Kidney epithelial cell (primary cell): ENCODE measurements at regions not wholly inside any gene's neighbourhood (a gene's known extent, or its start where the extent isn't known, plus 50 kb on each side); places are given as distances from the start of the nearest gene placed in this dataset.

Experiments used
- DNase-seq: peaks from one replicate; pipeline ENCODE4 v3.0.0-alpha.2; 2010; ENCODE audit warnings: low read depth
- H3K27me3 ChIP-seq: 2 replicates; pipeline ENCODE4 v1.6.0; 2011; ENCODE audit warnings: low read length; ENCODE audit not compliant: control insufficient read depth, insufficient read depth
- H3K36me3 ChIP-seq: 2 replicates; pipeline ENCODE4 v1.5.1; 2011; ENCODE audit warnings: low read length; ENCODE audit not compliant: control insufficient read depth, insufficient read depth
- H3K4me3 ChIP-seq: 2 replicates; pipeline ENCODE4 v1.5.1; 2011; ENCODE audit warnings: low read depth, mild to moderate bottlenecking, control low read depth, low read length
- TF ChIP-seq, protein P1 (sequence below): IDR thresholded peaks from 2 replicates; pipeline ENCODE4 v1.5.1; 2011; ENCODE audit warnings: mild to moderate bottlenecking, moderate library complexity, low read length, control low read depth, inconsistent platforms; ENCODE audit not compliant: insufficient read depth, poor library complexity, severe bottlenecking

- TF ChIP-seq, protein P1, sequence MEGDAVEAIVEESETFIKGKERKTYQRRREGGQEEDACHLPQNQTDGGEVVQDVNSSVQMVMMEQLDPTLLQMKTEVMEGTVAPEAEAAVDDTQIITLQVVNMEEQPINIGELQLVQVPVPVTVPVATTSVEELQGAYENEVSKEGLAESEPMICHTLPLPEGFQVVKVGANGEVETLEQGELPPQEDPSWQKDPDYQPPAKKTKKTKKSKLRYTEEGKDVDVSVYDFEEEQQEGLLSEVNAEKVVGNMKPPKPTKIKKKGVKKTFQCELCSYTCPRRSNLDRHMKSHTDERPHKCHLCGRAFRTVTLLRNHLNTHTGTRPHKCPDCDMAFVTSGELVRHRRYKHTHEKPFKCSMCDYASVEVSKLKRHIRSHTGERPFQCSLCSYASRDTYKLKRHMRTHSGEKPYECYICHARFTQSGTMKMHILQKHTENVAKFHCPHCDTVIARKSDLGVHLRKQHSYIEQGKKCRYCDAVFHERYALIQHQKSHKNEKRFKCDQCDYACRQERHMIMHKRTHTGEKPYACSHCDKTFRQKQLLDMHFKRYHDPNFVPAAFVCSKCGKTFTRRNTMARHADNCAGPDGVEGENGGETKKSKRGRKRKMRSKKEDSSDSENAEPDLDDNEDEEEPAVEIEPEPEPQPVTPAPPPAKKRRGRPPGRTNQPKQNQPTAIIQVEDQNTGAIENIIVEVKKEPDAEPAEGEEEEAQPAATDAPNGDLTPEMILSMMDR = no peak
- DNase-seq = no peak
- no peak overlapping the region for H3K4me3 ChIP-seq
Observed at GRCh38 chr12:88399811-88400210, 180.5 kb downstream of the KITLG start.

GRCh38 chr12:88400302-88400701 is 180.0 kb downstream of the KITLG start:
- no peak for DNase-seq
- H3K4me3 ChIP-seq = no peak overlapping the region
- H3K27me3 ChIP-seq = no peaks in the 10 kb centered on the region
- TF ChIP-seq, protein P1 = no peak
- no peaks in the 10 kb centered on the region for H3K36me3 ChIP-seq

More at GRCh38 chr12:88399811-88400210, 180.5 kb downstream of the KITLG start:
- Histone ChIP-seq H3K36me3 (no peaks in the 10 kb centered on the region), H3K27me3 (no peaks in the 10 kb centered on the region)

DNA sequence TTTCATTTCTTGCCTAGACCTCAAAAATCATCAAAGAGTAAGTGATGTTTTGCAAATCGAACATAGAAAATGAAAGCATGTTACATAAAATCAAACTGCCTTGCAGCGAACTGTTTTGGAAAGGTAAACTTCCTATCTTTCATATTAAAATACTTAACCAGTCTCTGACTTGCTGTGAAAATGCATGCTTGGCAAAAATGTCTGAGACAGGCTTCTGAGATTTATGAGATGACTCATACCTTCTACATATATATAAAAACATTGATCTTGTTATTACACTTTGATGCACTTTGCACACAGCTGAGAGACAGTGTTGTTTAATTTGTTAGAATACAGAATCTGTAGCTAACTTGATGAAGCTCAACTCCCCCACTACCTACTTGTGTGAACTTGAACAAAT is 179.1 kb downstream of the KITLG start:
- TF ChIP-seq, protein P1 = no peak
- Histone ChIP-seq H3K4me3 (no peak overlapping the region), H3K36me3 (no peaks in the 10 kb centered on the region), H3K27me3 (no peaks in the 10 kb centered on the region)
- no peak for DNase-seq

DNA sequence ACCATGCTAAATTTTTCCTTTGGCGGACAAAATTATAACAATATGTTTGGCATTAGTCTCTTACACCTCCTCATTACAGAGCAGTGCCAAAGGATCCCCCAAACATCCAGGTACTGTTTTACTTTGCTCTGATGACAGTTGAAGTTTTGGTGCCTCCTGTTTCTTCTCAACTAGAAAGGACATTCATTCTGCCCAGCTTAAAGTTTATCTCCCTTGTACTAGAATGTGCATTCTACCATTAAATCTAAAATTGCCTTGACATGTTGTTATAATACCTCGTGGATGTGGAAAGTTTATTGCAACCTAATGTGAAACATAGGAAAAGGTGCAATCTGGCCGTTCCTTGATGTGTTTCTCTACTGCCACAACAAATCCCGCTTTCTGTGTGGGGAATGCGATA is 173.4 kb downstream of the KITLG start:
- no peak overlapping the region for H3K4me3 ChIP-seq
- H3K27me3 ChIP-seq = no peaks in the 10 kb centered on the region
- no peaks in the 10 kb centered on the region for H3K36me3 ChIP-seq
- TF ChIP-seq, protein P1 = no peak
- no peak for DNase-seq

DNA sequence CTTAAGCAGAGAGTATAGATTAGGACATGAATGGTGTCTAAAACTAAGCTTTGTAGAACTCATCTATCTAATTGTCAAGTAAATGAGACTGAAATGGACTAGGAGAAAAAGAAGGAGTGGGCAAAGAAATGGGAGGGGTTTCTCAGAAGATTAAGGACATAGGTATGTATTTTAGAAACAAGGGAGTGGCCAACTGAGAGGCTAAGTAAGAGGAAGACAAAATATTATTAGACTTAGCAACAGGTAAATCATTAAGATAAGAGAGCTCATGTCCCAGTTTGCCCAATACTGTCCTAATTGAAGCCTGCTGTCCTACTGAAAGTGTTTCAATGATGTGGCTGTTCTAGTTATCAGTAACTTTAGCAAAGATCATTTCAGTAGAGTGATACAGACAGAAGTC is 171.4 kb downstream of the KITLG start:
- no peak for DNase-seq
- Histone ChIP-seq H3K4me3 (no peak overlapping the region), H3K27me3 (no peaks in the 10 kb centered on the region), H3K36me3 (no peaks in the 10 kb centered on the region)
- TF ChIP-seq, protein P1 = no peak

- no peak for DNase-seq
- Histone ChIP-seq H3K4me3 (no peak overlapping the region), H3K36me3 (no peaks in the 10 kb centered on the region), H3K27me3 (no peaks in the 10 kb centered on the region)
- TF ChIP-seq, protein P1 = no peak
Observed at GRCh38 chr12:88409257-88409656, 171.0 kb downstream of the KITLG start.
